Endothelial cell of hepatic sinusoid (primary cell): ENCODE measurements at regions not wholly inside any gene's neighbourhood (a gene's known extent, or its start where the extent isn't known, plus 50 kb on each side); places are given as distances from the start of the nearest gene placed in this dataset.

Experiments
- in situ Hi-C: cut with HindIII; loops from 2 replicates; pipeline ENCODE4 v1.10.0; 2017; ENCODE audit warnings: low sequenced_read_pairs

DNA sequence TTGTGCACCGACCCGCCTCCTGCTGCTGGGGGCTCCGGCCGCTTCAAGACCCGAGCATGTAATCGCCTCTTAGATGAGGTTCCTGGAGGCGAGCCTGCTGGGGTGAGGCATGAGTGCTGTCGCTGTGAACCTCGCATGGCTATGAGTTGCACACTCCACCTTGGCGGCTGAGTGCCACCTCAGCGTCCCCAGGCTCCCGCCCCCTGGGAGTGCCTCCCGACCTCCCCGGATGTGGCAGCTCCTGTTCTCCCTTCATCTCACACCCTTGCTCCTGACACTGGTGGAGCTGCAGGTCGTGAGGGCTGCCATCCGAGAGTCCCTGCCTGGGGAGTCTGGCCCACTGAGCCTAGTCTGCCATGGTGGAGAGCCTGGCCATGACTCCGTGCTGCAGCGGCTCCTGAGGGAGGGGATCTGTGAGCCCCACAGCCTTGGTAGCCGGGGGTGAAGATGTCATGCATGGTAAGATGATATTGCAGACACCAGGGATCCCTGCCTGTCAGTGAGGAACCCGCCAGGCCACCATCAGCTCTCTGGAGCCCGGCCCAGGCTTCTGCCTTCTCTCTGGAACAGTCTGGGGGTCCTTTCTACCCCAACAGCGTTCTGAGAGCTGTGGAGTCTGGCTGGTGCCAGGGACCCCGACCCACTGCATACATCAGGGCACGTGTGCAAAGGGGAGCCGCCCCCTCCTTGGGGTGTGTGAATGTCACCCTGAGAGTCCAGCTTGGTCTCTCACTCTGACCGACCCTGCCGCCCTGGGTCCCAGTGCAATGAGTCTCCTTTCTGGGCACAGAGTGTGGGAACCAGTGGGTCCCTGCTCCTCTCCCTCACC is 61.6 kb upstream of the HS6ST1 start:
- in situ Hi-C loops = no loop called here

DNA sequence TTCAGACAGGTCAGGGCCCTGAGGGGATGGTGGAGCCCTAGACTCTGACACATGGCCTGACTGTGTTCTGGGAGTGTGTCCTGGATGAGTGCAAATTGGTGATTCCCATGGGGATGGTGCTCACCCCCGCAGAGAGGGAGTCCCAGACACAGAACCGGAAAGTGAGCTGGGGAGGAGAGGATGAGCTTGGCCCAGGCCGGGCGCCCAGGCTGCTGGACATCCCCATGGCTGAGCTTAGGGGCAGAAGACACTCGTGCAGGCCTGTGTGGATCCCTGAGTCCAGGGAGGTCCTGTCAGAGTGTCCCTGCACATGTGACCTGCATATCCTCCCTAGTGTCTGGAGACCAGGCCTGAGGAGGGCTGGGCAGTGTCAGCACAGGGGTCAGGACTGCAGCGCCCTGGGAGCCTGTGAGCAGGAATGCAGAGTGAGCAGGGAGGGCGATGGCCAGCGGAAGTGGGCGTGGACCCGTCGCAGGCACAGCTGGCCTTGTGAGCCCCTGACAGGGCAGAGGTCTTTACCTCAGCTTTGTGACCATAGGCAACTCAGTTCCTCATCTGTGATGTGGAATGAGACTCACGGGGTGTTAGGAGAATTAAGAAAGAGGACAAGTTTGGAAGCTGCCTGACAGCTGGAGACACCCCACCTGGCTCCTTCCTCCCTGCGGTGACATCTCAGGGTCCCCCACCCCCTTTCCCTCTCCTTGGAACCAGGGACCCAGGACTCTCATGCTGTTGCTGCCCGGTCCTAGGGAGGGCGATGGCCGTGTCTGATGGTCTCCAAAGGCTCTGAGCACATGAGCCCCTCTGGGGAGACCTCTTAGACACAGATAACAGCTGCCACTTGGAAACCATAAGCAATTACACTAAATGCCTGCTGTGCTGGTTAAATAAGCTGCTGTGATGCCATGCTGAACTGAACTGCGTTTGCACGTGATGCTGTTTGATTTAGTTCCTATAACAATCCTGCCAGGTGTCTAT is 62.6 kb upstream of the HS6ST1 start:
- in situ Hi-C loops = no loop called here

DNA sequence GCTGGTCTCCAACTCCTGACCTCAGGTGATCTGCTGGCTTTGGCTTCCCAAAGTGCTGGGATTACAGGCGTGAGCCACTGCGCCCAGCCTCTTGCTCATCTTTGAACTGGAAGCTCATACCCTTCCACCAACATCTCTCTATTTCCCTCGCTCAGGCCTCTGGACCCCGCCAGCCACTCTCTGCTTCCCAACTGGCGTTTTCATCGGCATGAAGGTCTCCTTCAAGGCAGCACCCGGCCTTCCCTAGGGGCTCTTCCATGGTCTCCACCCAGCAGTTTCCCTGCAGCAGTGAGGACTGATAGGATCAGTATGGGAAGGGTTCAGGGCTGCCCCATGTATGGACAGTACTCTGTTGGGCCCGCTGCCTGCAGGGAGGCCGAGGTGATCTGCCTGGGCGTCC is 65.8 kb upstream of the HS6ST1 start:
- in situ Hi-C loops = no loop called here

- in situ Hi-C loops = no loop called here
Measured at GRCh38 chr2:128384956-128385355, 66.3 kb upstream of the HS6ST1 start.

DNA sequence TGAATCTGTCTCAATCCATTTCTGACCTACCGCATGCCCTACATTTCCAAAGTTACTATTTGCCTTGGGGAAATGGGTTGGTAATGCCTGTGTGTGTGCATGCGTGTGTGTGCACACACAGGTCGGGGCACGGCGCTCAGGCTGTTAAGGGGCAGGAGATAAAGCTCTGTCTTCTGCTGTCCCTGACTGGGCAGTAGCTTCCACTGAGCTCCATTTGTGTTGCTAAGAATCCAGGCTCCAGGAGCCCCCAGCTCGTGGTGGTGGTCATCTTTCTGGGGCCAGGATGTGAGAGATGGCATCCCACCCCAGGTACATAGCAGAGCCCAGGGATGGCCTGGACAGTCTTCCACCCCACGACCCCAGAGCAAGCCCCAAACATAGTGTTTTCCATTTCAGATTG is 66.7 kb upstream of the HS6ST1 start:
- in situ Hi-C loops = no loop called here

GRCh38 chr2:128386066-128386465 is 67.4 kb upstream of the HS6ST1 start:
- in situ Hi-C loops = no loop called here

GRCh38 chr2:128388499-128388941 is 69.9 kb upstream of the HS6ST1 start:
- in situ Hi-C loops = no loop called here

DNA sequence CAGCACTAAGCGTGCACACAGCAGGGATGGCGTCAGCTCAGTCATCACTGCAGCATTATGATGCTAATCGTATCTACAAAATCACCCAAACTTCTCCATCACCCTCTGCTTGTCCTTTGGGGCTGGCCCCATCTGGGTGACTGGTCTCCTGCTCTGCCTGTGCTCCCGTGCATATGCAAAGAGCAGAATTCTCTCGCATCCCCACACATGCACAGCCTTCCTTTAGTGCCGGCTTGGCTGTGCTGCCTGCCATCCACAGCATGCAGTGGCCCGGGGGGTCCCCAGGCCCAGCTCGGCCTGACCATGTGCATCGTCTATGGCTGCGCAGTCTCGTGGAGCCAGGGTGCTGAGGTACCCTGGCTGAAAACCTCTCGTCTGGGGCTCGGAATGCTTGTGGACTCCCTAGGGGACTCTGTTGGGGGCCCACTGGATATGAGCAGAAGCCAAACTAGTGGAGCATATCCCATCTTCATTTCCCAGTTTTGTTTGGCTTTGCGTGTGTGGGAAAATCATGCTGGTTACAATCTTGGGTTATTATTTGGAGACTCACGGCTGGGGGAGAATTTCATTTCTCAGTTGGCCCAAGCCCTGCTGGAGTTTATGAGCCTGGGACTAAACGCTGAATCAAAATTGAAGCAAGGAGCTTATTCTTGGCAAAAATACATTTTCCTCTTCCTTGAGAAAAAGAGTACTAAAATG is 70.9 kb upstream of the HS6ST1 start:
- in situ Hi-C loops = no loop called here

DNA sequence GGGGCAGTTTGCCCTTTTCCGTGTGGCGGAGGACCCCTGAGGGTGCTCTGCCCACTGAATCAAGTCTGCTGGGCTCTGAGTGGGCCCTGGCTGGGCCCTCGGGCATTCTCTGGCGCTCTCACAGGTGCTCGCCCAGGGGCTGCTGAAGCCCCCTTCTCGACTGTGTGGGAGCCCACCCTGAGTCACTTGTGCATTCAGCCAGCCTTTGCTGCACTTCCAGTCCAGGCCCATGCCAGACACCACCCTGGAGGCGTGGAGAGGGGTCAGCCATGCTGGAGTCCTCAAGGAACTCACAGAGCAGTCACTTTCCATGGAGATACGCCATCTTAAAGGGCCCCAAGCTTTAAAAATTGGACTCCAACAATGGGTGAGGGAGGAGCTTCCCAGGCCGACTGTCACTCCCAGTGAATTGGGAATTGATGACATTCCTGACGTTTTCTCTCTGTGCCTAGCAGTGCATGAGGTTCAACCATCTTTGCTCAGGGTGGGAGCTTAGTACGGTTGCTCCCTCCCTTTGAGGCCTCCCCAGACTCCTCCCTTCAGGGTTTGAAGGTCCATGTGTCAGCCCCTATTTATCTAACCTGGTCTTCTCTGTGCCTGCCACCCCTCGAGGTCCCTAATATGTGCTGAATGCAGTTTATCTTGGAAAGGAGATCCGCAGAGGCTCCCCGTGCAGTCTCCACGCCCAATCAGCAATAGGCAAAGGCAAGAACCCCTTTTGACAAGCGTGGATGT is 71.8 kb upstream of the HS6ST1 start:
- in situ Hi-C loops = no loop called here

DNA sequence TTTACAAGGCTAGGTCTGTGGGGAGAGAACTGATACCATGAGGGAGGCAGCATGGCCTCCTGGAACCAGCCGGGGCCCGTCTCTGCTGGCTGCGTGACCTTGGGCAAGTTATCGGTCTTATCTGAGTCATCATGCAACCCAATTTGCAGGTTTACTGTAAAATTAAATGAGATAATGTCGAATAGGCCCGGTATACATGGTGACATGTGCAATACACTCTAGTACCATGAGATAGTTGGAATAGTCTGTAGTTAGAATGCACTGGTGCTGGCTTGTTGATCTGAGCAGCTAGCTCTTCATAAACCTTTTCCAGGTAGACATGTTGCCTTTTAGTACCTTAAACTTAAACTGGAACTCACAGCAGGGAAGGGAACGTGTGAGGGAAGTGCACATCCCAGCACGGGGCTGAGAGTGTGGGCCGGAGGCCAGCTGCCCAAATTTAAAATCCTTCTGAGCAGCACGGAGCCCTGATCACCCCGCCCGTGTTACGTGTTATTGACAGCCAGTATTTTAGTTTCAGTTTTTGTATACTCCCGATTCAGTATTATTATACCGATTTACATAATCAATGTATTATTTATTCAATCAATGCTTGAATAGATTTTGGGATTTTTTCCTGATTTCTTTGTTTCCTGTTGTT is 72.4 kb upstream of the HS6ST1 start:
- in situ Hi-C loops = no loop called here

GRCh38 chr2:128391679-128392078 is 73.0 kb upstream of the HS6ST1 start:
- in situ Hi-C loops = no loop called here

DNA sequence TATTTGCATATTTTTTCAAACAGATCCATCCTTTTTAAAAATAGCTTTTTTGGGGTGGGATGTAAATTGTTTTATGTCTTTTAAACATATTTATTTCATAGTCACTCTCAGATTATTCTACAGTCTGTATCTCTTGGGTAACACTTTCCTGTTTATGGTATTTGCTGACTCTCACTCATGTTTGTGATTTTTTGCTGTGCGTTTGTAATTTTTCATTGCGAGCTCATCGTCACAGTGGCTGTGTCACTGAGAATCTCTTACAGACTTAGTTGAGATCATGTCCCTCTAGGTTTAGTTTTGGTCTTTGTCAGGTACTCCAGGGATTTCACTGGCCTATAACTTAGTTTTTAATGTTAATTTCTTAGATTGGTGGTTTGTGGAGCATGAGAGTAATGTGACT is 73.5 kb upstream of the HS6ST1 start:
- in situ Hi-C loops = no loop called here

DNA sequence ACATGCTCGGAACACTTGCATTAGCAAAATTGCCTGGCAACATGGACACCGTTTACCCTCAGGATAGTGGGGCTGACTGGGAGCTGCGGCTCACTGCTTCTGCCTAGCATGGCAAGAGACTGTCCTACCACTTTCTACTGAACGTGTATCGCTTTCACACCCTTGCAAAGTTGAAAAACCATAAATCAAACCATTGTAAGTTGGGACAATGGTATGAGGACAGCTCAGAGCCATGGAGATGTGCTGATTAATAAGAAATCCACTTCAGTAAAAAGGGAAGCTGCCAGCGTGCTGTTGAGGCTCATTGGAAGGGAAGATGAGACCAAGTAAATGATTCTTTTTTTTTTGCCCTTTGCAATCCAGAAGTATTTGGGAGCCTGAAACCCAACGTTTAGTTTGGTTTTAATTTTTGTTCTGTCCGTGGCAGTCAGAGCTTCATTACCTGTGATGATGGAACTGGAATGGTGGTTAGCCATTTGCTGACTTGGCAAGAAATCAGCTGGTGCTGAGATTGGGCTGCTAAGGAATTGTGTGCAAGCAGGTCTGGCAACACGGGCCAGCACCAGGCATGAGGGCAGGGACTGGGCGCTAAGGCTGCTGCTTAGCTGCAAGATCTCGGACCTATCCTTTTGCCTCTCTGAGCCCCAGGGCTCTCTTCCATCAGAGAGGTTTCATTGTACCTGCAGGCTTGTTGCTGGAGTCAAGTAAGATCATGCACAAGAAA is 75.5 kb upstream of the HS6ST1 start:
- in situ Hi-C loops = no loop called here

- in situ Hi-C loops = no loop called here
Measured at GRCh38 chr2:128395196-128395595, 76.5 kb upstream of the HS6ST1 start.

DNA sequence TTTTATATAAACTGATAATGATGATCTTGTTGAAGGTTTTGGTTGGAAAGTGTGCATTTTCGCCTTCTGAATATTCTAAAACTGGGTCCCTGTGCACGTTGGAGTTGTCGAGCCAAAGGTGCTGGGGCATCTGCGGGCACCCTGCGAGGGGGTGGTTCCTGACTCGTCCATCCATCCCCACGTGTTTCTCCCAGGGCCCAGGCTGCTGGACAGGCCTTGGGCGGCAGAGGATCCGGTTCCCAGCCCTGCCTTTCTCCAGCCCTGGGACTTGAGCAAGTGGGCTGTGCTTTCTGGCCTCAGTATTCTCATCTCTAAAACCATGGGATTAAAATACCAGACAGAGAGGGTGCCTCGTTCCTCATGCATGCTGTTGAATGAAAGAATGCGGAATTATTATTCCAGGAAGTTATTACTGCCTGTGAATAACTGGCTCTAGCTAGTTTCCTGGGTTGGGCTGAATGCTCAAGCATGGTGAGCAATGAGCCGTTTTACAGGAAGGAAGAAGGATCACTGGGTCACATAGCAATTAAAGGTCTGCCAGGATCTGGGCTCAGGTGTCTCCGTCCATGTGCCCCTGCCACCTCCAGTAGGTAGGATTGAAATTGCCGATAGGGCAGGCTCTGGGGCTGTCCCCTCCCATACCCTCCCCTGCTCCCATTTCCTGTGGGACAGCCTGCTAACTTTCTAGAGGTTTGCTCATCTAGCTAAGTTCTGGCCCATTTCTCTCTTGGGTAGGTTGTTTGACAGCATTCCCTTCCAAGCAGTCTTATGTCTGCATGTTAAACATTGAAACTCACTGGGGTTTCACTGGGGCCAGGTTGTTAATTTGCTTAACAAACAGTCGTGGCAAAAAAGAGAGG is 77.2 kb upstream of the HS6ST1 start:
- in situ Hi-C loops = no loop called here

DNA sequence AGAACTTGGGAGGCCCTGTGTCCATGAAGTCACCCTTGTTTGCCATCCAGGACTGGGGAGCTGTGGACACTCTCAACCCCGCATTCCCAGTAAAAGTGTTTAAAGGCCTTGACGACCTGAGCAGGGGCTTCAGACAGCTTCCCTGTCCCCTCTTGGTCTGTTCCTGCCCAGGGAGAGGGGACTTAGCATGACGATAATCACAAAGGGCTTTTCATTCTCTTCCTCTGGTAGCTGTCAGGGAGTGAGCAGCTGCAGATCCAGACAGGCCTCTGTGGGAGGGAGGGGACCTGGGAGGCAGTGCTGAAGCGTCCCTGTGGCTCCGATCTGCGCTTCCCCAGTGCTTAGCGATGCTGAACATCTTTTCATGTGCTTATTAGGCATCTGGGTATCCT is 77.8 kb upstream of the HS6ST1 start:
- in situ Hi-C loops = no loop called here

- in situ Hi-C loops = no loop called here
Measured at GRCh38 chr2:128396946-128397345, 78.3 kb upstream of the HS6ST1 start.

GRCh38 chr2:128399256-128399655 is 80.6 kb upstream of the HS6ST1 start:
- in situ Hi-C loops = no loop called here
